Stimulated activated CD4-positive, alpha-beta T cell treated with anti-CD3 and anti-CD28 coated beads, Interleukin-1b, Interleukin-23, amount 100 ng/mL, for 24 hours (primary cell): ENCODE measurements at regions not wholly inside any gene's neighbourhood (a gene's known extent, or its start where the extent isn't known, plus 50 kb on each side); places are given as distances from the start of the nearest gene placed in this dataset.

Experiments used
- DNase-seq, 4 experiments: peaks; one replicate each; pipeline ENCODE4 v3.0.0-alpha.2; 2020; ENCODE audit warnings: low read depth in 4 of 4, low spot score in 1 of 4

- DNase-seq: no peak
These were observed 195.1 kb downstream of the NDFIP2 start for GRCh38 chr13:79675931-79676660.

- DNase-seq: no peak
These were observed 194.0 kb downstream of the NDFIP2 start for GRCh38 chr13:79674765-79675515.

- DNase-seq: no peak
These were observed 193.0 kb downstream of the NDFIP2 start for GRCh38 chr13:79673993-79674377.

- no peak for DNase-seq
These were observed 192.5 kb downstream of the NDFIP2 start for GRCh38 chr13:79673310-79673992.

GRCh38 chr13:79671420-79671819 lies 190.5 kb downstream of the NDFIP2 start:
- DNase-seq: no peak

- no peak for DNase-seq
These were observed 187.3 kb downstream of the NDFIP2 start for GRCh38 chr13:79668201-79668752.

- DNase-seq: no peak
These were observed 186.8 kb downstream of the NDFIP2 start for GRCh38 chr13:79667771-79668170.

GRCh38 chr13:79663977-79664636 lies 183.2 kb downstream of the NDFIP2 start:
- no peak for DNase-seq

GRCh38 chr13:79663435-79663834 lies 182.5 kb downstream of the NDFIP2 start:
- no peak for DNase-seq

GRCh38 chr13:79662882-79663281 lies 181.9 kb downstream of the NDFIP2 start:
- no peak for DNase-seq

GRCh38 chr13:79660361-79660760 lies 179.4 kb downstream of the NDFIP2 start:
- no peak for DNase-seq

- DNase-seq: no peak
These were observed 178.2 kb downstream of the NDFIP2 start for GRCh38 chr13:79659121-79659521.

GRCh38 chr13:79658333-79658975 lies 177.5 kb downstream of the NDFIP2 start:
- DNase-seq: no peak

GRCh38 chr13:79655509-79655908 lies 174.6 kb downstream of the NDFIP2 start:
- no peak for DNase-seq

- DNase-seq: no peak
These were observed 173.6 kb downstream of the NDFIP2 start for GRCh38 chr13:79654520-79654919.

- no peak for DNase-seq
These were observed 169.7 kb downstream of the NDFIP2 start for GRCh38 chr13:79650688-79651087.

- no peak for DNase-seq
These were observed 167.2 kb downstream of the NDFIP2 start for GRCh38 chr13:79648191-79648590.

GRCh38 chr13:79647533-79647932 lies 166.6 kb downstream of the NDFIP2 start:
- no peak for DNase-seq

GRCh38 chr13:79646880-79647279 lies 165.9 kb downstream of the NDFIP2 start:
- DNase-seq: no peak

GRCh38 chr13:79645569-79645968 lies 164.6 kb downstream of the NDFIP2 start:
- DNase-seq: no peak

- DNase-seq: no peak
These were observed 161.6 kb downstream of the NDFIP2 start for GRCh38 chr13:79642596-79642995.
